ENCODE measurements at regions not wholly inside any gene's neighbourhood (a gene's known extent, or its start where the extent isn't known, plus 50 kb on each side); places are given as distances from the start of the nearest gene placed in this dataset.
A peak's percentile ranks its signal among the peaks of the same experiment; 100 is the strongest.
"Not testable (repeated sequence)": the region's sequence is repeated elsewhere in the genome, so short reads cannot be mapped to it uniquely, and the experiment has no call there.

- no peak for DNase-seq
Observed at GRCh38 chr6:149127212-149127611, 190.3 kb upstream of the TAB2 start.

GRCh38 chr6:149128489-149129145, 188.9 kb upstream of the TAB2 start:
- DNase-seq = no peak

GRCh38 chr6:149129371-149130077, 188.0 kb upstream of the TAB2 start:
- DNase-seq = no peak

- DNase-seq = no peak
Observed at GRCh38 chr6:149130090-149130489, 187.4 kb upstream of the TAB2 start.

GRCh38 chr6:149130508-149130907, 187.0 kb upstream of the TAB2 start:
- no peak for DNase-seq

GRCh38 chr6:149131891-149132290, 185.6 kb upstream of the TAB2 start:
- DNase-seq = no peak

- DNase-seq = no peak
Observed at GRCh38 chr6:149132336-149132735, 185.2 kb upstream of the TAB2 start.

GRCh38 chr6:149134511-149134933, 183.0 kb upstream of the TAB2 start:
- no peak for DNase-seq

GRCh38 chr6:149135809-149136208, 181.7 kb upstream of the TAB2 start:
- DNase-seq = no peak

GRCh38 chr6:149136273-149136912, 181.1 kb upstream of the TAB2 start:
- DNase-seq = no peak

GRCh38 chr6:149136913-149137286, 180.6 kb upstream of the TAB2 start:
- no peak for DNase-seq

- no peak for DNase-seq
Observed at GRCh38 chr6:149137594-149137993, 179.9 kb upstream of the TAB2 start.

- DNase-seq = no peak
Observed at GRCh38 chr6:149138089-149138488, 179.4 kb upstream of the TAB2 start.

- no peak for DNase-seq
Observed at GRCh38 chr6:149138699-149139294, 178.7 kb upstream of the TAB2 start.

GRCh38 chr6:149139782-149140136, 177.8 kb upstream of the TAB2 start:
- DNase-seq = no peak

- peak; percentile 63 for DNase-seq
Observed at GRCh38 chr6:149140137-149140909, 177.2 kb upstream of the TAB2 start.

- no peak for DNase-seq
Observed at GRCh38 chr6:149140910-149141290, 176.6 kb upstream of the TAB2 start.

- no peak for DNase-seq
Observed at GRCh38 chr6:149142924-149143429, 174.5 kb upstream of the TAB2 start.

GRCh38 chr6:149145800-149146199, 171.7 kb upstream of the TAB2 start:
- DNase-seq = not testable (repeated sequence)

GRCh38 chr6:149147195-149147594, 170.3 kb upstream of the TAB2 start:
- DNase-seq = no peak

GRCh38 chr6:149147938-149148718, 169.4 kb upstream of the TAB2 start:
- peak; percentile 20 for DNase-seq

GRCh38 chr6:149149653-149150052, 167.9 kb upstream of the TAB2 start:
- DNase-seq = no peak
